ENCODE measurements at regions not wholly inside any gene's neighbourhood (a gene's known extent, or its start where the extent isn't known, plus 50 kb on each side); places are given as distances from the start of the nearest gene placed in this dataset.
"Not testable (repeated sequence)": the region's sequence is repeated elsewhere in the genome, so short reads cannot be mapped to it uniquely, and the experiment has no call there.

DNA sequence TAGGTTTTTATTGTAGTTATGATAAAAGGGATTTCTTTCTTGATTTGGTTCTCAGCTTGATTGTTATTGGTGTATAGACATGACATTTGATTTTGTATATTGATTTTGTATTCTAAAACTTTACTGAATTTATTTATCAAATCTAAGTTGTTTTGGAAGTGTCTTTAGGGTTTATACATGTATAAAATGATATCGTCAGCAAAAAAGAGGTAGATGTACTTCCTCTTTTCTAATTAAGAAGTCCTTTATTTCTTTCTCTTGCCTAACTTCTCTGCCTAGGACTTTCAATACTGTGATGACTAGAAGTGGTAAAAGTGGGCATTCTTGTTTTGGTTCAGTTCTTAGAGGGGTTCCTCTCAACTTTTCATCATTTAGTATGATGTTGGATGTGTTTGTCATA lies 487.3 kb upstream of the KIF2B start:
- no peak for DNase-seq (ENCODE audit: low spot score)

DNA sequence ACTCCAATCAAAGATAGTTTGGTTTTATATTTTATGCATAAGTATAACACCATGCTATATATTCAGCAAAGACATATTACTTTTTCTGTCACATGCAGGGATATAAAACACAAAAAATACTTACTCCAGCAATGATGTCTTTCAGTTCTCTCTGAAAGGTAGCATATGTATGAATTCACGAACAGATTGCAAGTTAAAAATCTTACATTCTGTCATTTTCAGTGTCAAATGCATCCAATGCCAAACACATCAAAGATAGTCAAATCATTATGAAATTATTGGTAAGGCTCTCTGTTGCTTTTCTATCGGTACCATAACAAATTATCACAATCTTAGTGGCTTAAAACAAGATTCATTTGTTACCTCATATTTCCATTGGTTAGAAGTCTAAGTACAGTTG lies 492.0 kb upstream of the KIF2B start:
- no peak for DNase-seq (ENCODE audit: low spot score)

DNA sequence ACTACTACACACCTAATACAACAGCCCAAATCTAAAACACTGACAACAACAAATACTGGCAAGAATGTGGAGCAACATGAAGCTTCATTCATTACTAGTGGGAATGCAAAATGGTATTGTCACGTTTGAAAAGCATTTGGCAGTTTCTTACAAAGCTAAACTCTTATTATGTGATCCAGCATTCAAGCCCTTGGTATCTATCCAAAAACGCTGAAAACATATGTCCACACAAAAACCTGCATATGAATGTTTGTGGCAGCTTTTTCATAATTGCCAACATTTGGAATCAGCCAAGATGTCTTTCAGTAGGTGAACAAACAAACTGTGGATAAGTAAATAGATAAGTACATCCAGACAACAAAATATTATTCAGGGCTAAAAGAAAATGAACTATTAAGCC lies 501.1 kb upstream of the KIF2B start:
- DNase-seq (ENCODE audit: low spot score): no peak

DNA sequence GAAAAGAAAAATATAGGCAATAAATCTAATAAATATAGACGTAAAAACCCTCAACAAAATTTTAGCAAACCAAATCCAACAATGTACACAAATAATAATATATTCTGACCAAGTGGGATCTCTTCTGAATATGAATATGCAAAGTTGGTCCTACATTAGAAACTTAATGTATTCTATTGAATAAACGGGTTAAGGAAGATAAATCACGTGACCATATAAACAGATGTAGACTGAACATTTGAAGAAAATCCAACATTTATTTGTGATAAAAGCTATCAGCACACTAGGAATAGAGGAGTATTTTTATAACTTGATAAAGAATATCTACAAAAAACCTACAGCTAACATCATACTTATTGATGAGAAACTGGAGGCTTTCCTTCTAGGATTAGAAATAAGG lies 502.8 kb upstream of the KIF2B start:
- no peak for DNase-seq (ENCODE audit: low spot score)

DNA sequence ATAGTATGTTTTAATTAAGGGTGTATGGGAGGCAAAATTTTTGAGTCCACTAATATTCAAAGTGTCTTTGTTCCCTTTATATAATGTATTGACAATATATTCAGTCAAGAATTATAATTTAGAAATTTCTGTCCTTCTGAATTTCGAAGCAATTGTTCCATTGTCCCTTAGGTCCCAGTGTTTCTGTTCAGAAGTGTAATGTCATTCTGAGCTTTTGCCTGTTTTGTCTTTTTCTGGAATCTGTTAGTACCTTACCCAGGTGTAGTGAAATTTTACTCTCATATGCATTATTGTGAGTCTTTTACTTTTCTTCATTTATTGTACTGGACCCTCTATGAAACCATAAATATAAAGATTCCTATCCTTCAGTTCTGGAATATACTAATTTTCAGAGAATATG lies 505.7 kb upstream of the KIF2B start:
- DNase-seq (ENCODE audit: low spot score): no peak

DNA sequence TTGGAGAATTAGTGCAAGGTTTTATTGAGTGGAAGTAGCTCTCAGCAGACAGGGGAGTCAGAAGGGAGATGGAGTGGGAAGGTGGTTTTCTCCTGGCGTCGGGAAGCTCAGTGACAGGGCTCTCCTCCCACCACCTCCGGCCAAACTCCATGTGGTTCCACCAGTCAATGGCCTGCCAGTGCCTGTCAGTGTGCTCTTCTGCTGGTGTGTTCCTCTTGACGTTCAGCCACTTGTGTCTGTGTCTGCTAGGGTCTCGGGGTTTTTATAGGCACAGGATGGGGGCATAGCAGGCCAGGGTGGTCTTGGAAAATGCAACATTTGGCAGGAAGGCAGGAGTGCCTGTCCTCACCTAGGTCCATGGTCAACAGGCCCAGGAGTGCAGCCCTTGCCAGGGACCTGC lies 506.7 kb upstream of the KIF2B start:
- DNase-seq (ENCODE audit: low spot score): no peak

DNA sequence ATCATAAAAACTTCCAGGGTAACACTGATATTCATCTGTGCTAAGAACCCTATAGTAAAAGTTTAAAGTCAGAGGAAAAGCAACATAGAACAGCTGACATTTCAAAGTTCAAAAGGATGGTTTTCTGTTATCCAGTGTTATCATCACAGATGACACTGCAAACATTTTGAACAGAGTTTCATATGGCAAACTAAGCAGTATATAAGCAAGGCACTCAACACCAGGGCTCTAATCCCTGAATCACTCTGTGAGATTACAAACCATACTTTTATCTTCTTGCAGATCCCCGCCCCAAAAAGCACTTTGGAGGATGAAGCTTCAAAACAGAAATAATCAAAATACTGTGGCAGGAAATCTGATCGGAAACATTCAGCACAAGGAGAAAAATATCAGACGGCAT lies 508.2 kb upstream of the KIF2B start:
- DNase-seq (ENCODE audit: low spot score): no peak

DNA sequence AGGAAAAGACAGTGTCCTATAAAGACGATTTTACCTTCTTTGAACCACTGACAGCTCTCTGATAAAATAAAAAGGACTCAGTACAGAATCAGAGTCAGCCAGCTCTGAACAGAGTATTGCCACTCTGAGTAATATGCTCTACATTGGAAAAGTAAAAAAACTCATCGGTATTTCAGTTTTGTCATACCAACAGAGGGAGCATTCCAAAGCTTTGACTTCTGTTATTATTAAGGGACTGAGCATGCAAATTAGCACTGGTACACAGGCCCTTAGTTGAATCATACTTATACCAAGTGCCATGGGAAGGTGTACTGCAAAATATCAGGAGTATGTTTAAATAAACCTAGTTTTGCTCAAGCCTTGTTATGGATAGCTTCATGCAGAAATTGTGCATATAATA lies 509.0 kb upstream of the KIF2B start:
- DNase-seq (ENCODE audit: low spot score): no peak

DNA sequence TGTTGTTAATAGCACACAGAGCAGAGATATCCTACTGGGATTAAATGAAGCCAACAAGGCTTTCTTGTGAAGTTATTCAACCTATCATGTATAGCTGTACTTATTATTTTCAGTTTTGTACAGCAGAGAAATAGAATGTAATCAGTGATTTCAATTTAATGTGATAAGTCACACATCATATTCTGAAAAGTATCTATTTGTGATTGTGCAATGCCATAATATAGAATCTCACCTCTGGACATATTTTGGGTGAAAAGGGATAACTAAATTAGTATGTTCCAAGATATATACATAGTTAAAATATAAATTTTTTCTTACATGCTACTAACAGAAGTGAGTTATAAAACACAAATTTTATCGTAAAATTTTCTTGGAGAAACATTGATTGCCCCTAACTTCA lies 544.3 kb upstream of the KIF2B start:
- no peak for DNase-seq (ENCODE audit: low spot score)

DNA sequence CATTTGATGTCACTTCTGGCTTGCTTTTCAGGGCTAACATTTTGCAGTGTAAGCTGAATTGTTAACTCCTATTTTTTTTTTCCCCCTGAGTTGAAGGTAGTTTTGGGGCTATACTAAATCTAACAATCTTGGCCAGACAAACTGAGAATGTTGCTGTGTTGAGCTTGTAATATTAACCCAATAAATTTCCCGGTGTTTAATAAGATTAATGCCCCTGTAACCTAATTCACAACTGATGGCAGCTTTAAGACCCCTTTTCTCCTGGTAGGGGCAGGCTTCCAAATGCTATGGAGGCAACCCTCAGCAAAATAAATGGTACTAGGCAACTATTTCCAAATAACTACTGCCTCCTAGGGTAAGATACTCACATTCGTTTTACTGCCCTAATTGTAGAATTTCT lies 549.6 kb upstream of the KIF2B start:
- no peak for DNase-seq (ENCODE audit: low spot score)

DNA sequence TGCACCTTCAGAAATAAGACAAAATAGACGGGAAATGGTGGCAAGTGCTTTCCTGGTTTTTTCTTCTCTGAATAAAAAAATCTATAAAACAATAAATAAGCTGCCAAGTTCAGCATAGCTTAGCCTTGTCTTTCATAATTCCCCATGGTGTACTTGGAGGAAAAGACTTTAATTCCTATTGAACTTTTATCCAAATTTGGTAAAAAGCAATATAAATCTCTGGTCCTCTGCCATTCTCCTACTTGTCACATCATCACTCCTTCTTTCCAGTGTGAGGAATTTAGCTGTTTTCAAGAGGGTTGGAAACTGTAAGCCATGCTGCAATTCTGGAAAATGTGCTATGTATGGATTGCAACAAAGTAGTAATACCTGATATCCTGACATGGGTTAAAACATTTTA lies 551.8 kb upstream of the KIF2B start:
- DNase-seq (ENCODE audit: low spot score): no peak

DNA sequence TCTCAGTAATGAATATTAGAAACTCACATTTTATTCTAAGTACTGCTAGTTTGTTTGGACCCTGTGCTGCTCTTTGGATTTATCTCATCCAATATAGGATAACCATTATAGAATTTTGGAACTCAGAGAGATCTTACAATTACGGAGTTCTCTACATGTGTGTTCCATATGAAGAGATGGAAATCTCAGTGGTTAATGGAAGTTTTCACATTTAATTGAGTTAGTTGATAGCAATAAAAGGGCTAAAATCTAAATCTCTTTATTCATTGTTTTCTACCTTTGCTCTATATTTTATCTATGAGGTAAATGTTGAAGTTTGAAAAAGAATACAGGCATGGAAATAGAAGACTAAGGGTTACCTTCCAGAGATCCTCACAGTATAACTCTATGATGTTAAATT lies 558.0 kb upstream of the KIF2B start:
- DNase-seq (ENCODE audit: low spot score): no peak

DNA sequence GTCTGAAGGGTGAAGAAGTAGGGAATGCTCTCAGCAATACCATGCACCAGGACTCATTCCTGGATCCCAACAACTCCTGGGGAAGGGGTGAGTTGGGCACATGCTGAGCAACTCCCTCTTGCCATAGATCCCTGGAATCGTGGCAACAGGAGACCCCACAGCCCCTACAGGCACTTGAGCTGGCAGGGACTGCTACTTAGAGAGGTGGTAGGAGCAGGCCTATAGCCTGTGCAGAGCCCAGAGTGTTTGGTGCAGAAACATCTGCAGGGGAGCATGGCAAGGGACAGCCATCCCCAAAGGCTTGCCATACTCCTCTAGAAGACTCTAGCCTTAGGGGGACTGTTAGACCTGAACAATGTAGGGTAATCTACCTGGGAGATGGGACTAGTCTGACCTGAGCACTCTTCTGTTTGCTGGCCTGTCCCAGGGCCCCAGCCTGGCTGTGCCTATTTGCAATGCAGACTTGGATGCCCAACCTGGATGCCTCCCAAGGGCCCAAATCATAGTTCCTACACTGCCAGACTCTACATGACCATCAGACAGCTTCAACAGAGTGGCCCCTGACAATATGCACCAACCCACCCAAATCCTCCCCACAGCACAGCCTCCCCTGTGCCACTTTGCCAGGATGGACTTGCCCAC lies 568.6 kb upstream of the KIF2B start:
- DNase-seq (ENCODE audit: low spot score): no peak

DNA sequence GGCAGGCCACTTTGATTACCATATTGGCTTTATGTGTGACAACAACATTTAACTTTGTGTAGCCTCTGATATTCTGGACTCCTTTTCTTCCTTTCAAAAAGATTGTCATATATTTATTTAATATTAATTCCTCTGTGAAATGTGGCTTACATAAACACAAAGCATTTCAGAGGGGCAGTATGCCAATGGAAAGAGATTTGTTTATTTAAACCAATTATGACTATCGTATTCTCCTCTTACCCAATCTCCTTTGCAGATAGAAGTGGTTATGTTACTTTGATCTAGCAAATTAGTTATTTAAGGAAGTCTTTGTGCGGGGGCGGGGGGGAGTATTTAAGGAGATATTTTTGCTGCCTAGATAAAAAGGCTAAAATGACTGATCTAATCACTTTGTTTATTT lies 573.7 kb upstream of the KIF2B start:
- DNase-seq (ENCODE audit: low spot score): no peak

DNA sequence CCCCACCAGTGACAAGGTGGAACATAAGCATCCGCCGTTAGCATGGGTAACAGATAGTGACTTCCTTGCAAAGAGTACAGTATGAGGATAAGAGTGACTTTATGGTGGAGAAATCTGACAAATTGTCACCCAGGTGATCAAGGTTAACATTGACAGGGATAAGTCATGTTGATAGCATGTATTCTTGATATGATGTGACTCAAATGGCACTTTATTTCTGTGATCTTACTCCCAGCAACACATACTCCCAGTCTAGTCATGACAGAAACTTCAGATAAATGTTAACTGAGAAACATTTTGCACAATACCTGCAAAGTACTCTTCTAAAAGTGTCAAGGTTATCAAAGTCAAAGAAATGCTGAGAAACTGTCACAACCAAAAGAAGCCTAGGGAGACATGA lies 588.6 kb upstream of the KIF2B start:
- no peak for DNase-seq (ENCODE audit: low spot score)

DNA sequence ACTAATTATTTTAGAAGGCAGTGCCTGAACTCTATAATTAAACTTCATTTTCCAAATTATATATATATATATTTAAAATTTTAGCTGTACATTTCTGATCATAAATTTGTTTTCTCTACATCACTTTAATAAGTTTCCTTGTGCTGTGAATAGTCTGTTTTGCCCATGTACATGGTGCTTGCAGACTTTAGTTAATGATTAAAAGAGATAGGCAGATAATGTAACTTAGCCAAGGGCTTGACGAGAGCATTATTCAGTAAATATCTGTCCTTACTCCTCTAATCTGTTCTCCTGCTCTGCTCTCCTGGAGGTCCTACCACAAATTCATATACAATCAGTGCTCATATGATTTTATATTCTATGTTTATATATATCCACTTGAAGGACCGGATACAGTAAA lies 595.2 kb upstream of the KIF2B start:
- DNase-seq (ENCODE audit: low spot score): no peak

DNA sequence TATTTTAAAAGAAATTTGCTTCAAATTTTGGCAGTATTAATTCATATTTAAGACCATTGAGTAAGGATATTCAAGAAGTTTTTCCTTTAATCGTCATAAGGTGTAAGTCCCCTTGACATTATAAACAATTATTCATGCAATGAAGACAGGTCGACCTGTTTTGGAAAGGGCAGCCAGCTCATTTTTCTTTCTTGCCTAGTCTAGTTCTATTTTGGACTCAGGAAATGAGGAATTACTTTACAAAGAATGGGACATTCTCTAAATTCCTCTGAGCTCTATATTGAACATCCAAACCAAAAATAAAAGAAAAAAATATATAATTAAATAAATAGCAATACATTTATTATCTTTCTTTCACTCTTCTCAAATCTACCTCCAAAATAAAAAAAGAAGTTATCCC lies 595.6 kb upstream of the KIF2B start:
- DNase-seq (ENCODE audit: low spot score): no peak

DNA sequence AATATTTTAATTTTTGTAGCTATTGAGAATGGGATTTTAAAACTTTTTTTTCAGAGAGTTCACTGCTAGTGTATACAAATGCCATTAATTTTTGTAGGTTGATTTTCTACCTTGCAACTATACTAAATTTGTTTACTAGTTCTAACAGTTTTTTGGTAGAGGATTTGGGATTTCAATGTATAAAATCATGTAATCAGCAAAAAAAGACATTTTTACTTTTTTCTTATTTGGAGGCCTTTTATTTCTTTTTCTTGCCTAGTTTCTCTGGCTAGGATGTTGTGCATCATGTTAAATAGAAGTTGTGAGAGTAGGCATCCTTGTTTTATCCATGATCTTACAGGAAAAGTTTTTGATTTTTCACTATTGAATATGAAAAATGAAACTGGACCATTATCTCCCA lies 602.9 kb upstream of the KIF2B start:
- DNase-seq (ENCODE audit: low spot score): no peak

DNA sequence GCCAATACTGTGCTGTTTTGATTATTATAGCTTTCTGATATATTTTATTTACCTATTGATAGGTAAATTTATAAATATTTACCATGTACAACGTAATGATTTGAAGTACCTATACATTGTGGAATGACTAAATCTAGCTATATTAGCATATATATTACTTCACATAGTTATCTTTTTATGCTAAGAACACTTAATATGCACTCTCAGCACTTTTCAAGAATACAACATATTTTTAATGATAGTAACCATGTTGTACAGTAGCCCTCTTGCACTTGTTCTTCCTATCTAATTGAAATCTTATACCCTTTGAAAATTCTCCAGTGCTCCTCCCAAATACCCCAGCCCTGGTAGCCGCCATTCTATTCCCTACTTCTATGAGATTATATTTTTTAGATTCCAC lies 604.0 kb upstream of the KIF2B start:
- DNase-seq (ENCODE audit: low spot score): no peak

DNA sequence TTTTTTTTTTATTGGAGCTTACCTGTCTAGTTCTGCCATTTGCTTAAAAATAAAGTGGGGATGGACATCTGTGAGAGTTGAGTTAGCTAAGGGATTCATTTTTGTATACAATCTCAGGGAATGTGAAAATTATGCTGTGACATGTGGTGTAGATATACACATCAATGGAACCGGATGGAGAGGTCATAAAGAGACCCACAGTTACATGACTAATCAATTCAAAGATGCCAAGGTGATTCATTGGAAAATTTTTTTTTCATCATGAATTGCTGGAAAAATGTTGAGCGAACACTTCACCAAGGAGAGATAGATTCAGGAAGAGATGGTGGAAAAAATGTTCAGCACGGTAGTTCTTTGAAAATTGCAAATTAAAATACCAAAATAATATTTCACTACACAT lies 605.4 kb upstream of the KIF2B start:
- no peak for DNase-seq (ENCODE audit: low spot score)

DNA sequence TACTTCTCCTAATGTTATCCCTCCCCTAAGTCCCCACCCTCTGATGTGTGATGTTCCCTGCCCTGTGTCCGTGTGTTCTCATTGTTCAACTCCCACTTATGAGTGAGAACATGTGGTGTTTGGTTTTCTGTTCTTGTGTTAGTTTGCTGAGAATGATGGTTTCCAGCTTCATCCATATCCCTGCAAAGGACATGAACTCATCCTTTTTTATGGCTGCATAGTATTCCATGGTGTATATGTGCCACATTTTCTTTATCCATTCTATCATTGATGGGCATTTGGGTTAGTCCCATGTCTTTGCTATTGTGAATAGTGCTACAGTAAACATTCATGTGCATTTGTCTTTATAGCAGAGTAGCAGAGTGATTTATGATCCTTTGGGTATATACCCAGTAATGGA lies 613.8 kb upstream of the KIF2B start:
- not testable (repeated sequence) for DNase-seq (ENCODE audit: low spot score)

DNA sequence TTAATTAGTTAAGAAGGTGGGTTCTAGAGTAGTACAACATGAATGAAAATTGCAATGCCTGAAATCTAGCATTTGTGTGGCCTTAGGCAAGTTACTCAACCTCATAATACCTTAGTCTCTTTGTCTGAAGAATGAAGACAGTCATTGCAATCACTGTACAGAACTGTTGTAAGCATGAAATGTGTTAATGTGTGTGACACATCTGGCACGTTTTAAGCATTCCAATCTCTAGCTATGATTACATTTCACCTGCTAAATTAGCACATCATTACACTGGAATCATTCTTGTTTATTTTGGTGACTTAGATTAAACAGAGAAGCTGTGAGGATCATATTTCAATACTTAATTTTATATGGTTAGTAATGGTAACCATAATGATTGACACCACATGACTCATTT lies 629.7 kb upstream of the KIF2B start:
- DNase-seq (ENCODE audit: low spot score): no peak

DNA sequence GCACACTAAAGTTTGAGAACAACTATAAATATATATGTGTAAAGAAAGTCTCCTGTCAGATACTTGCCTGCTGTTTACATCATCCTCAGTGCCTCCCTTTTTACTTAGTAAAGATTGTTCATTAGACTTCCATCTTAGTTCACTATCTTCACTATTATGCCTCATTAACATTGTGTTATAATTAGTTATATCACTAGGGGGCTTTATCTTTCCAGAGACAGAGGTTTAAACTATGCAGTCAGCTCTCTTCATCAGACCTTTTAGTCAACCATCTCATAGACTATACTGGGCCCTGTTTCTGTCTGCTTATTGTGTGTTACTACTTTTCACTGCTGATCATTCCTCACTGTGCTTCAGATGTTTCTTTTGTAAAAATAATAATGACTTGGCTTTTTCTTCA lies 630.8 kb upstream of the KIF2B start:
- DNase-seq (ENCODE audit: low spot score): no peak

DNA sequence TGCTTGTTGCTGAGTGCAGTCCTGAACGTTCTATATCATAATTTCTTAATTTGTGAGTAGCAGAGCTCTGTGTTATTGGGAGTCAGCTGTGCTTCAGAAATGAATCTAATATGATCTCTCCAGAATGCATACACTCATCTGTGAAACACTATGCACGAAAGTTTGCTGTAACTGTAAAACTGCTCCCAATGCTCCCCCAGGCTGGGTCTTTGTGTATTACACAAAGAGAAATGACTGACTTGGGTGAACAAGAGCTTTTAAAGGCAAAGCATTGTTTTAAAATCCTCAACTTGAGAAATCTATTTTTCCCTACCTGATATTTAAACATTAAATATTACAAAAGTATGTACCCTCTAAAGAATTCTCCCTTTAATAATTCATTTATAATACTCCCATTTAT lies 636.7 kb upstream of the KIF2B start:
- no peak for DNase-seq (ENCODE audit: low spot score)

DNA sequence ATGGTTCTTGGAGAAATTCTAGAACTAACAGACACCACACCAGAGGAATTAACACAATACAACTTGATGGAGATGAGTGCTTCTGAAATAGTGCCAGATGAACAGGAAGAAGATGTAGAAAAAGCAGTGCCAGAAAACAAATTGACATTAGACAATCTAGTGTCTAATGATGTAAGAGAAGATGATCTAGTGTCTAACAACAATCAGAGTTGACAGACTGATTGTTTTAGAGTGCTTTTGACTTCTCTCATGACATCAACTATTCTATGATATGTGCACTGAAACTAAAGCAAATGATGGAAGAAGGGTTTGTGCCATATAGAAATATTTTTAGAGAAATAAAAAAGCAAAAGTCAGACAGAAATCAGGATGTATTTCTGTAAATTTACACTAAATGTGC lies 646.1 kb upstream of the KIF2B start:
- DNase-seq (ENCODE audit: low spot score): no peak

All from cerebellar cortex (tissue), 1 donor.